A549 (cell line): ENCODE measurements at regions not wholly inside any gene's neighbourhood (a gene's known extent, or its start where the extent isn't known, plus 50 kb on each side); places are given as distances from the start of the nearest gene placed in this dataset.

ENCODE experiments used
- ATAC-seq, 2 experiments: fragments of 200-7000 bp in 1 of 2; fragments of >200 bp in 1 of 2; cut with Nextera tagmentation in 1 of 2; cut with Tn5 transposase in 1 of 2; 3 replicates each; pipeline versions ENCODE4 v1.8.0 to v1.9.1; 2018 to 2020; ENCODE audit warnings: mild to moderate bottlenecking in 1 of 2, moderate library complexity in 1 of 2
- CTCF ChIA-PET: fragments of 300-600 bp; sonication (Branson Sonifier 250); formaldehyde crosslinking; extraction: SDS; loops from one replicate; lab custom pipeline; 2021; ENCODE audit warnings: antibody characterized with exemption, inconsistent platforms; lab: Yijun Ruan, JAX
- POLR2A ChIA-PET: fragments of 350-600 bp; formaldehyde crosslinking; extraction: SDS; loops from one replicate; lab custom pipeline; 2021; ENCODE audit warnings: antibody characterized with exemption, inconsistent platforms; lab: Yijun Ruan, JAX
- DNase-seq, 2 experiments: peaks; one replicate each; pipeline versions ENCODE4 v3.0.0 to v3.0.0-alpha.2; 2011 to 2016; ENCODE audit warnings: low read depth in 1 of 2, low spot score in 1 of 2
- FAIRE-seq: peaks from 2 replicates; lab custom pipeline; 2011; peaks lifted over from hg19 to GRCh38; lab: Jason Lieb, UNC
- H3K27ac ChIP-seq, 2 experiments: fragments of >200 bp; sonication (Bioruptor Twin); formaldehyde crosslinking; 3 replicates each; pipeline ENCODE4 v1.5.1; 2016 to 2017
- H3K4me1 ChIP-seq: fragments of >200 bp; sonication (Bioruptor Twin); formaldehyde crosslinking; 3 replicates; pipeline ENCODE4 v1.6.1; 2016
- H3K4me2 ChIP-seq: fragments of >200 bp; sonication (Bioruptor Twin); formaldehyde crosslinking; 3 replicates; pipeline ENCODE4 v1.6.1; 2016
- H3K4me3 ChIP-seq: fragments of >200 bp; sonication (Bioruptor Twin); formaldehyde crosslinking; 3 replicates; pipeline ENCODE4 v1.5.1; 2016
- H3K9me3 ChIP-seq: fragments of >200 bp; sonication (Bioruptor Twin); formaldehyde crosslinking; 3 replicates; pipeline ENCODE4 v1.6.1; 2016
- EHF ChIP-seq: fragments of 250-450 bp; sonication (Bioruptor Pico); IDR thresholded peaks from 2 replicates; pipeline ENCODE4 v1.5.0; 2020; ENCODE audit warnings: mild to moderate bottlenecking
- EHMT2 ChIP-seq: fragments of 200-600 bp; sonication (generic); IDR thresholded peaks from 2 replicates; pipeline ENCODE4 v1.6.1; 2016; ENCODE audit warnings: antibody characterized with exemption, low read depth, mild to moderate bottlenecking, moderate library complexity
- FOSB ChIP-seq: fragments of 250-450 bp; sonication (Bioruptor Pico); IDR thresholded peaks from 2 replicates; pipeline ENCODE4 v1.5.0; 2020; ENCODE audit warnings: mild to moderate bottlenecking, moderate library complexity
- HES2 ChIP-seq: fragments of >200 bp; sonication (Bioruptor Twin); formaldehyde crosslinking; IDR thresholded peaks from 2 replicates; pipeline ENCODE4 v1.6.1; 2016
- HOXA7 ChIP-seq: fragments of 250-450 bp; sonication (Bioruptor Pico); IDR thresholded peaks from 2 replicates; pipeline ENCODE4 v1.5.0; 2020; ENCODE audit warnings: mild to moderate bottlenecking, moderate library complexity
- KDM5A ChIP-seq: fragments of 200-600 bp; sonication (generic); IDR thresholded peaks from 2 replicates; pipeline ENCODE4 v1.6.1; 2016; ENCODE audit warnings: antibody characterized with exemption, mild to moderate bottlenecking
- MAZ ChIP-seq: fragments of 150-350 bp; IDR thresholded peaks from 2 replicates; pipeline ENCODE4 v1.6.1; 2014; ENCODE audit warnings: antibody characterized with exemption, low read depth, low read length, borderline replicate concordance
- MYC ChIP-seq: IDR thresholded peaks from 2 replicates; pipeline ENCODE4 v1.6.1; 2012; ENCODE audit warnings: mild to moderate bottlenecking, inconsistent platforms, low read length, improper control_type of control experiment, borderline replicate concordance
- NPAS2 ChIP-seq: fragments of 250-450 bp; sonication (Bioruptor Pico); IDR thresholded peaks from 2 replicates; pipeline ENCODE4 v1.8.0; 2022; ENCODE audit warnings: mild to moderate bottlenecking, moderate library complexity, borderline replicate concordance
- RARB ChIP-seq: fragments of 250-450 bp; sonication (Bioruptor Pico); IDR thresholded peaks from 2 replicates; pipeline ENCODE4 v1.8.0; 2021; ENCODE audit warnings: mild to moderate bottlenecking, moderate library complexity
- RCOR1 ChIP-seq: fragments of 150-350 bp; IDR thresholded peaks from 2 replicates; pipeline ENCODE4 v1.6.1; 2014; ENCODE audit warnings: antibody characterized with exemption, low read length, low read depth
- RNF2 ChIP-seq: fragments of 200-600 bp; sonication (generic); IDR thresholded peaks from 2 replicates; pipeline ENCODE4 v1.6.1; 2016; ENCODE audit warnings: low read depth, mild to moderate bottlenecking, antibody characterized with exemption, moderate library complexity, borderline replicate concordance
- TFCP2L1 ChIP-seq: fragments of 250-450 bp; sonication (Bioruptor Pico); IDR thresholded peaks from 2 replicates; pipeline ENCODE4 v1.5.0; 2021; ENCODE audit warnings: mild to moderate bottlenecking
- ZC3H11A ChIP-seq: fragments of 450-650 bp; IDR thresholded peaks from 2 replicates; pipeline ENCODE4 v1.6.1; 2014; ENCODE audit warnings: antibody characterized with exemption, mild to moderate bottlenecking
- ZSCAN20 ChIP-seq: fragments of 250-450 bp; sonication (Bioruptor Pico); IDR thresholded peaks from 2 replicates; pipeline ENCODE4 v1.8.0; 2022; ENCODE audit warnings: mild to moderate bottlenecking, moderate library complexity
- WGBS: methylation state at CpG from one replicate; pipeline ENCODE4 v1.1.6; 2017; ENCODE audit errors: missing lambda C conversion rate; 5-methylcytosine and 5-hydroxymethylcytosine counted together
- TF ChIP-seq, protein P1 (sequence below): fragments of >200 bp; sonication (Bioruptor Twin); formaldehyde crosslinking; IDR thresholded peaks from 3 replicates; pipeline ENCODE4 v1.6.1; 2016
- TF ChIP-seq, protein P2 (sequence below): IDR thresholded peaks from 2 replicates; pipeline ENCODE4 v1.6.1; 2012
- TF ChIP-seq, protein P3 (sequence below): fragments of 250-450 bp; sonication (Bioruptor Pico); IDR thresholded peaks from 2 replicates; pipeline ENCODE4 v1.5.0; 2020; ENCODE audit warnings: low read depth, mild to moderate bottlenecking, moderate library complexity
- TF ChIP-seq, protein P4 (sequence below): fragments of >200 bp; sonication (Bioruptor Twin); formaldehyde crosslinking; IDR thresholded peaks from 3 replicates; pipeline ENCODE4 v1.5.1; 2016
- TF ChIP-seq, protein P5 (sequence below): fragments of 250-450 bp; sonication (Bioruptor Pico); IDR thresholded peaks from 2 replicates; pipeline ENCODE4 v1.5.0; 2021; ENCODE audit warnings: mild to moderate bottlenecking, moderate library complexity, borderline replicate concordance

- ChIA-PET CTCF (no interaction called here), POLR2A (no interaction called here)
- H3K4me2 ChIP-seq, result no peak overlapping the region
- no peaks in the 10 kb centered on the region for H3K9me3 ChIP-seq
- TF ChIP-seq ZSCAN20 (CRISPR knock-in tag) (no peak), HOXA7 (no peak), TFCP2L1 (no peak), MAZ (no peak), NPAS2 (CRISPR knock-in tag) (no peak)
- TF ChIP-seq, protein P1, sequence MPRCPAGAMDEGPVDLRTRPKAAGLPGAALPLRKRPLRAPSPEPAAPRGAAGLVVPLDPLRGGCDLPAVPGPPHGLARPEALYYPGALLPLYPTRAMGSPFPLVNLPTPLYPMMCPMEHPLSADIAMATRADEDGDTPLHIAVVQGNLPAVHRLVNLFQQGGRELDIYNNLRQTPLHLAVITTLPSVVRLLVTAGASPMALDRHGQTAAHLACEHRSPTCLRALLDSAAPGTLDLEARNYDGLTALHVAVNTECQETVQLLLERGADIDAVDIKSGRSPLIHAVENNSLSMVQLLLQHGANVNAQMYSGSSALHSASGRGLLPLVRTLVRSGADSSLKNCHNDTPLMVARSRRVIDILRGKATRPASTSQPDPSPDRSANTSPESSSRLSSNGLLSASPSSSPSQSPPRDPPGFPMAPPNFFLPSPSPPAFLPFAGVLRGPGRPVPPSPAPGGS, result no peak
- WGBS, result 13% methylated on average over 2 of the region's 2 CpGs
- ATAC-seq, result no peak
- FAIRE-seq, result no peak
- H3K4me1 ChIP-seq, result no peaks in the 10 kb centered on the region
- H3K27ac ChIP-seq, result no peak overlapping the region
- no peak overlapping the region for H3K4me3 ChIP-seq
- DNase-seq, result no peak
Observed at GRCh38 chr5:92070786-92071185, 687.7 kb upstream of the ARRDC3 start.

- TF ChIP-seq, protein P2, sequence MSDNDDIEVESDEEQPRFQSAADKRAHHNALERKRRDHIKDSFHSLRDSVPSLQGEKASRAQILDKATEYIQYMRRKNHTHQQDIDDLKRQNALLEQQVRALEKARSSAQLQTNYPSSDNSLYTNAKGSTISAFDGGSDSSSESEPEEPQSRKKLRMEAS, result no peak
- ChIA-PET CTCF (interaction anchor here (0.6 kb wide), 1 partner anchor 9 kb away, joined by 3 read pairs; no protein-coding TSS in a partner anchor), POLR2A (no interaction called here)
- ATAC-seq (no peak), DNase-seq (no peak), FAIRE-seq (no peak)
- no peak overlapping the region for H3K4me3 ChIP-seq
- H3K27ac ChIP-seq, result no peak overlapping the region
- H3K9me3 ChIP-seq, result no peaks in the 10 kb centered on the region
- H3K4me2 ChIP-seq, result no peak overlapping the region
- H3K4me1 ChIP-seq, result no peaks in the 10 kb centered on the region
- 0% methylated on average over 1 of the region's 1 CpG for WGBS
Observed at GRCh38 chr5:92064993-92065392, 681.9 kb upstream of the ARRDC3 start.

- TF ChIP-seq, protein P3, sequence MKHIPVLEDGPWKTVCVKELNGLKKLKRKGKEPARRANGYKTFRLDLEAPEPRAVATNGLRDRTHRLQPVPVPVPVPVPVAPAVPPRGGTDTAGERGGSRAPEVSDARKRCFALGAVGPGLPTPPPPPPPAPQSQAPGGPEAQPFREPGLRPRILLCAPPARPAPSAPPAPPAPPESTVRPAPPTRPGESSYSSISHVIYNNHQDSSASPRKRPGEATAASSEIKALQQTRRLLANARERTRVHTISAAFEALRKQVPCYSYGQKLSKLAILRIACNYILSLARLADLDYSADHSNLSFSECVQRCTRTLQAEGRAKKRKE, result no peak
- no peak for TF ChIP-seq HOXA7
- no peak for TF ChIP-seq FOSB
- no peak for TF ChIP-seq RARB (CRISPR knock-in tag)
- TF ChIP-seq EHMT2, result no peak
- TF ChIP-seq, protein P4, sequence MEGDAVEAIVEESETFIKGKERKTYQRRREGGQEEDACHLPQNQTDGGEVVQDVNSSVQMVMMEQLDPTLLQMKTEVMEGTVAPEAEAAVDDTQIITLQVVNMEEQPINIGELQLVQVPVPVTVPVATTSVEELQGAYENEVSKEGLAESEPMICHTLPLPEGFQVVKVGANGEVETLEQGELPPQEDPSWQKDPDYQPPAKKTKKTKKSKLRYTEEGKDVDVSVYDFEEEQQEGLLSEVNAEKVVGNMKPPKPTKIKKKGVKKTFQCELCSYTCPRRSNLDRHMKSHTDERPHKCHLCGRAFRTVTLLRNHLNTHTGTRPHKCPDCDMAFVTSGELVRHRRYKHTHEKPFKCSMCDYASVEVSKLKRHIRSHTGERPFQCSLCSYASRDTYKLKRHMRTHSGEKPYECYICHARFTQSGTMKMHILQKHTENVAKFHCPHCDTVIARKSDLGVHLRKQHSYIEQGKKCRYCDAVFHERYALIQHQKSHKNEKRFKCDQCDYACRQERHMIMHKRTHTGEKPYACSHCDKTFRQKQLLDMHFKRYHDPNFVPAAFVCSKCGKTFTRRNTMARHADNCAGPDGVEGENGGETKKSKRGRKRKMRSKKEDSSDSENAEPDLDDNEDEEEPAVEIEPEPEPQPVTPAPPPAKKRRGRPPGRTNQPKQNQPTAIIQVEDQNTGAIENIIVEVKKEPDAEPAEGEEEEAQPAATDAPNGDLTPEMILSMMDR, result no peak
- no peak for TF ChIP-seq ZC3H11A
- no peak for TF ChIP-seq HES2
- TF ChIP-seq EHF (CRISPR knock-in tag), result no peak
- no peak for TF ChIP-seq MAZ
- Histone ChIP-seq H3K27ac (no peak overlapping the region), H3K4me3 (no peak overlapping the region), H3K4me1 (no peaks in the 10 kb centered on the region), H3K4me2 (no peak overlapping the region), H3K9me3 (no peaks in the 10 kb centered on the region)
- ChIA-PET CTCF (no interaction called here), POLR2A (no interaction called here)
- ATAC-seq (no peak), FAIRE-seq (no peak), DNase-seq (no peak)
Observed at GRCh38 chr5:92051741-92052140, 668.6 kb upstream of the ARRDC3 start.

DNA sequence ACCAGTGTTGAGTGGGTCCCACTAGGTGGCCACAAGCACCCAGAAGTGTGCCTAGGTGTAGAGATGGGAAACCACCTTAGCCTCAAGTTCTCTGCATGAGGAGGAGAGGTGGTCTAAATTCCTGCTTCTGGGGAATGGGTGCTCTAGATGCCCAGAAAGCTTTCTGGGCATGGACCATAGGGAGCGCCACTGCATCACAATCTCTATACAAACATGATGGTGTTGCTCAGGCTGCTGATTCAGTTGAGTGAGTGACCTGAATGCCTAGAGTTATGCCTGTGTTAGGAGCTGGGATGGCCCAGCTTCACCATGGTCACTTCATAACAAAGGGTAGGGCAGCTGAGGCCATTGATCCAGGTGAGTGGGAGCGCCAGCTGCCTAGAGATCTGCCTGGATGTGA lies 667.9 kb upstream of the ARRDC3 start:
- no peak for TF ChIP-seq KDM5A
- TF ChIP-seq, protein P5, sequence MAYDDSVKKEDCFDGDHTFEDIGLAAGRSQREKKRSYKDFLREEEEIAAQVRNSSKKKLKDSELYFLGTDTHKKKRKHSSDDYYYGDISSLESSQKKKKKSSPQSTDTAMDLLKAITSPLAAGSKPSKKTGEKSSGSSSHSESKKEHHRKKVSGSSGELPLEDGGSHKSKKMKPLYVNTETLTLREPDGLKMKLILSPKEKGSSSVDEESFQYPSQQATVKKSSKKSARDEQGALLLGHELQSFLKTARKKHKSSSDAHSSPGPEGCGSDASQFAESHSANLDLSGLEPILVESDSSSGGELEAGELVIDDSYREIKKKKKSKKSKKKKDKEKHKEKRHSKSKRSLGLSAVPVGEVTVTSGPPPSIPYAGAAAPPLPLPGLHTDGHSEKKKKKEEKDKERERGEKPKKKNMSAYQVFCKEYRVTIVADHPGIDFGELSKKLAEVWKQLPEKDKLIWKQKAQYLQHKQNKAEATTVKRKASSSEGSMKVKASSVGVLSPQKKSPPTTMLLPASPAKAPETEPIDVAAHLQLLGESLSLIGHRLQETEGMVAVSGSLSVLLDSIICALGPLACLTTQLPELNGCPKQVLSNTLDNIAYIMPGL (CRISPR knock-in tag), result no peak
- TF ChIP-seq MYC, result no peak
- TF ChIP-seq, protein P4, result no peak
- no peak for TF ChIP-seq RNF2
- no peak for TF ChIP-seq RCOR1
- ATAC-seq (no peak), DNase-seq (no peak), FAIRE-seq (no peak)
- POLR2A ChIA-PET, result no interaction called here
- H3K4me2 ChIP-seq, result no peak overlapping the region
- no peaks in the 10 kb centered on the region for H3K4me1 ChIP-seq
- 42% methylated on average over 2 of the region's 2 CpGs for WGBS
- H3K27ac ChIP-seq, result no peak overlapping the region
- H3K9me3 ChIP-seq, result no peaks in the 10 kb centered on the region
- no peak overlapping the region for H3K4me3 ChIP-seq
- CTCF ChIA-PET, result no interaction called here
